GM18951 (cell line): ENCODE measurements at regions not wholly inside any gene's neighbourhood (a gene's known extent, or its start where the extent isn't known, plus 50 kb on each side); places are given as distances from the start of the nearest gene placed in this dataset.
"Not testable (repeated sequence)": the region's sequence is repeated elsewhere in the genome, so short reads cannot be mapped to it uniquely, and the experiment has no call there.

ENCODE experiments used
- in situ Hi-C: fragments of 300-500 bp; cut with MboI; formaldehyde crosslinking; loops from one replicate; pipeline ENCODE4 v1.12.0; 2022; ENCODE audit warnings: low sequenced_read_pairs, mixed read lengths, inconsistent platforms; ENCODE audit not compliant: unreplicated experiment

DNA sequence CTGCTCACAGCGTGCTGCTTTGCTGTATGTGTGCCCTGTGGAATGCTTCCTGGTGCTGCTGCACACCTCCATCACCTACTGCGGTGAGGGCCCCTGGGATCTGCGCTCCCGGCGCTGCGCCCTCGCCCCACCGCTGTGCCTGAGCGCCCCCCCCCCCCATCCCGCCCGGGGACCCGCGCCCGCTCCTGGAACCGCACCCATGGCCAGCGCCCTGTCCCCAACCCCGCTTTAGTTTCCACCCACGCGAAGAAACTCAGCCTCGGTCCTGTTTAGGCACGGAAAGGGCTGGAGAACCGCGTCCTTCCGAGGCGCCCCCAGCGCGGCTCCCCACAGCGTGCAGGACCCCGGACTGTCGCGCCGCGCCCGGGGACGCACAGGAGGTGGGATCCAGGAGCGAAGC is 265.5 kb downstream of the POTEB3 start:
- in situ Hi-C loops: loop anchor here (25.0 kb wide), 1 partner anchor 987 kb away; no protein-coding TSS in a partner anchor

GRCh38 chr15:21151203-21151966 is 285.3 kb upstream of the POTEB2 start:
- in situ Hi-C loops: not testable (repeated sequence)

DNA sequence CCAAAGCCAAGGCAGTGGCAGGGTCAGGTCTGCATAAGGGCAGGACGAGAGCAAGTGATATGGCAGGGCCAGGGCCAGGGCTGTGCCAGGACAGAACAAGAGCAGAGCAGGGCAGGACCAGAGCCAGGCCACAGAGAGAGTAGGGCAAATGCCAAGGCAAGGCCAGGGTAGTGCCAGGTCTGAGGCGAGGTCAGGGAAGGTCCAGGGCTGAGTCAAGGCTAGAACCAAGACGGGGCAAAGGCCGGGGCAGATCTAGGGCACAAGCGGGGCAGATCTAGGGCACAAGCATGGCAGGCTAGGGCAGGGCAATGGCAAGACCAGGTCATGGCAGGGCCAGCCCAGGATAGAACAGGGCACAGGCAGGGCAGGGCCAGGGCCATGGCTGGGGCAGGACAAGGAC is 282.0 kb upstream of the POTEB2 start:
- in situ Hi-C loops: not testable (repeated sequence)

DNA sequence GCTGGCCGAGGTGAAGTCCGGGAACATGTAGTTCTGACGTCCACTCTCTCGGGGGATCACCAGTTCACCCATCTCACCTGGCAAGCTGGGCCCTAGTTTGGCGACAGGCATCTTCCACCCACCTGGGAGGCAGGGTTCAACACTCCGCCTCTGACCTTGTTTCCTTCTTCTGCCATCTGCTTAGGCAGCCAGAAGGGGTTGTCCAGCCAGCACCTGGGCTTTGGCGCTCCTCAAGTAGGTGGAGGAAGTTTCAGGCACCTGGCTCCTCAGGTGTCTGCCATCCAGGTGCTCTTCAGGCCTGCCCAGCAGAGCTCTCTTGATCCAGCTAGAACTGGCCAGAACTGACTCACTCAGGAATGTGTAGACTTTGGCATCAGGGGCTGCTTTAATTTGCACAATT is 267.8 kb upstream of the POTEB2 start:
- in situ Hi-C loops: not testable (repeated sequence)

DNA sequence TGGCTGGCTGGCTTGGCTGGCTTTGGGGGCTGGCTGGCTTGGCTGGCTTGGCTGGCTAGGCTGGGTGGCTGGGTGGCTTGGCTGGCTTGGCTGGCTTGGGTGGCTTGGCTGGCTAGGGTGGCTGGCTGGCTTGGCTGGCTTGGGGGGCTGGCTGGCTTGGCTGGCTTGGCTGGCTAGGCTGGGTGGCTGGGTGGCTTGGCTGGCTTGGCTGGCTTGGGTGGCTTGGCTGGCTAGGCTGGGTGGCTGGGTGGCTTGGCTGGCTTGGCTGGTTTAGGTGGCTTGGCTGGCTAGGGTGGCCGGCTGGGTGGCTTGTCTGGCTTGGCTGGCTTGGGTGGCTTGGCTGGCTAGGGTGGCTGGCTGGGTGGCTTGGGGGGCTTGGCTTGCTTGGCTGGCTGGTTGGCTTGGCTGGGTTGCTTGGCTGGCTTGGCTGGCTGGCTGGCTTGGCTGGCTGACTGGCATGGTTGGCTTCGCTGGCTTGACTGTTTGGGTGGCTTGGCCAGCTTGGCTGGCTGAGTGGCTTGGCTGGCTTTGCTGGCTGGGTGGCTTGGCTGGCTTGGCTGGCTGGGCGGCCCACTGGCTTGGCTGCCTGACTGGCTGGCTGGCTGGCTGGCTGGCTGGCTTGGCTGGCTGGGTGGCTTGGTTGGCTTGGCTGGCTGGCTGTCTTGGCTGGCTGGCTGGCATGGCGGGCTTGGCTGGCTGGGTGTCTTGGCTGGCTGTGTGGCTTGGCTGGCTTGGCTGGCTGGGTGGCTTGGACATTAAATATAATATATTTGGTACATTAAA is 246.3 kb upstream of the POTEB2 start:
- in situ Hi-C loops: not testable (repeated sequence)

GRCh38 chr15:21111861-21112260 is 245.7 kb upstream of the POTEB2 start:
- in situ Hi-C loops: not testable (repeated sequence)

- in situ Hi-C loops: not testable (repeated sequence)
Observed at GRCh38 chr15:21111172-21111571, 245.1 kb upstream of the POTEB2 start.

GRCh38 chr15:21110187-21110804 is 244.2 kb upstream of the POTEB2 start:
- in situ Hi-C loops: not testable (repeated sequence)

DNA sequence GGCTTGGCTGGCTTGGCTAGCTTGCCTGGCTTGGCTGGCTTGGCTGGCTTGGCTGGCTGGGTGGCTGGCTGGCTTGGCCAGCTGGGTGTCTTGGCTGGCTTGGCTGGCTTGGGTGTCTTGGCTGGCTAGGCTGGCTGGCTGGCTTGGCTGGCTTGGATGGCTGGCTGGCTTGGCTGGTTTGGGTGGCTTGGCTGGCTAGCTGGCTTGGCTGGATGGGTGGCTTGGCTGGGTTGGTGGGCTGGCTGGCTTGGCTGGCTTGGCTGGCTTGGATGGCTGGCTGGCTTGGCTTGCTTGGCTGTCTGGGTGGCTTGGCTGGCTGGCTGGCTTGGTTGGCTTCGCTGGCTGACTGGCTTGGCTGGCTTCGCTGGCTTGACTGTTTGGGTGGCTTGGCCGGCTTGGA is 242.3 kb upstream of the POTEB2 start:
- in situ Hi-C loops: not testable (repeated sequence)

DNA sequence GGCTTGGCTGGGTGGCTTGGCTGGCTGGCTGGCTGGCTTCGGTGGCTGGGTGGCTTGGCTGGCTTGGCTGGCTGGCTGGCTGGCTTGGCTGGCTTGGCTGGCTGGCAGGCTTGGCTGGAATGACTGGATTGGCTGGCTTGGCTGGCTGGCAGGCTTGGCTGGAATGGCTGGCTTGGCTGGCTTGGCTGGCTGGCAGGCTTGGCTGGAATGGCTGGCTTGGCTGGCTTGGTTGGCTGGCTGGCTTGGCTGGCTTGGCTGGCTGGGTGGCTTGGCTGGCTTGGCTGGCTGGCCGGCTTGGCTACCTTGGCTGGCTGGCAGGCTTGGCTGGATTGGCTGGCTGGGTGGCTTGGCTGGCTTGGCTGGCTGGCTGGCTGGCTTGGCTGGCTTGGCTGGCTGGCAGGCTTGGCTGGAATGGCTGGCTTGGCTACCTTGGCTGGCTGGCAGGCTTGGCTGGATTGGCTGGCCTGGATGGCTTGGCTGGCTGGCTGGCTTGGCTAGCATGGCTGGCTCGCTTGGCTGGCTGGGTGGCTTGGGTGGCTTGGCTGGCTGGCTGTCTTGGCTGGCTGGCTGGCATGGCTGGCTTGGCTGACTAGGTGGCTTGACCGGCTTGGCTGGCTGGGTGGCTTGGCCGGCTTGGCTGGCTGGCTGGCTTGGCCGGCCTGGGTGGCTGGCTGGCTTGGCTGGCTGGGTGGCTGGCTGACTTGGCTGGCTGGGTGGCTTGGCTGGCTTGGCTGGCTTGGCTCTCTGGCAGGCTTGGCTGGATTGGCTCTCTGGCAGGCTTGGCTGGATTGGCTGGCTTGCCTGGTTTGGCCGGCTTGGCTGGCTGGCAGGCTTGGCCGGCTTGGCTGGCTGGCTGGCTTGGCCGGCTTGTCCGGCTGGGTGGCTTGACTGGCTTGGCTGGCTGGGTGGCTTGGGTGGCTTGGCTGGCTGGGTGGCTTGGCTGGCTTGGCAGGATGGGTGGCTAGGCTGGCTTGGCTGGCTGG is 241.6 kb upstream of the POTEB2 start:
- in situ Hi-C loops: not testable (repeated sequence)

DNA sequence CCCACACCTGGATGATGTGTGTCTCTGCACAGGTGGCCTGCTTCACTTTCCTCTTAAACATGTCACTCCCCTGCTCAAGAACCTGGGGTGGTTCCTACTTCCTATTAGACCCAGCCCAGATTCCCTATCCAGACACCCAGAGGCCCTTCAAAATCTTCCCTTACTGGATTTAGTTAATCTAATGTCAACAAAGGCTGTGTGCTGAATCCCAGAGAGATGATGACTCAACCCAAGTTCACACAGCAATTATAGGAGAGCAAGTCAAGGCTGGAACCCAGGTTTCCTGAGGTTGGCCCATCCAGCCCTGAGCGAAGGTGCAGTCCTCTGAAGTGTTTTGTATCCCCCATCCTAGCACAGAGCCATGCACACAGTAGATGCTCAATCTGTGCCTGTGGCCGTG is 230.5 kb upstream of the POTEB2 start:
- in situ Hi-C loops: not testable (repeated sequence)

GRCh38 chr15:21079544-21079943 is 213.4 kb upstream of the POTEB2 start:
- in situ Hi-C loops: not testable (repeated sequence)

DNA sequence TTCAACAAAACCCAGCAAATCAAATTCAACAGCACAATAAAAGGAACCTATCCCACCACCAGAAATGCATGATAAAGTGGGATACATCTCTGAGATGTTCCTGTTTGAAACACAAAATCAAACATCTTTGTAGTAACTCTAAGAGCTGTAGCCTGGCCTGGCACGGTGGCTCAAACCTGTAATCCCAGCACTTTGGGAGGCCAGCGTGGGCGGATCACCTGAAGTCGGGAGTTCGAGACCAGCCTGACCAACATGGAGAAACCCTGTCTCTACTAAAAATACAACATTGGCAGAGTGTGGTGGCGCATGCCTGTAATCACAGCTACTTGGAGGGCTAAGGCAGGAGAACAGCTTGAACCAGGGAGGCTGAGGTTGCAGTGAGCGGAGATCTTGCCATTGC is 202.8 kb upstream of the POTEB2 start:
- in situ Hi-C loops: loop anchor here (25.0 kb wide), 1 partner anchor 1007 kb away; no protein-coding TSS in a partner anchor

GRCh38 chr15:21063512-21063911 is 197.4 kb upstream of the POTEB2 start:
- in situ Hi-C loops: loop anchor here (25.0 kb wide), 1 partner anchor 1001 kb away; no protein-coding TSS in a partner anchor

- in situ Hi-C loops: loop anchor here (25.0 kb wide), 1 partner anchor 1000 kb away; no protein-coding TSS in a partner anchor
Observed at GRCh38 chr15:21062619-21063163, 196.6 kb upstream of the POTEB2 start.

GRCh38 chr15:21051866-21052265 is 185.8 kb upstream of the POTEB2 start:
- in situ Hi-C loops: loop anchor here (25.0 kb wide), 1 partner anchor 990 kb away; no protein-coding TSS in a partner anchor

GRCh38 chr15:21031703-21032102 is 165.6 kb upstream of the POTEB2 start:
- in situ Hi-C loops: not testable (repeated sequence)

DNA sequence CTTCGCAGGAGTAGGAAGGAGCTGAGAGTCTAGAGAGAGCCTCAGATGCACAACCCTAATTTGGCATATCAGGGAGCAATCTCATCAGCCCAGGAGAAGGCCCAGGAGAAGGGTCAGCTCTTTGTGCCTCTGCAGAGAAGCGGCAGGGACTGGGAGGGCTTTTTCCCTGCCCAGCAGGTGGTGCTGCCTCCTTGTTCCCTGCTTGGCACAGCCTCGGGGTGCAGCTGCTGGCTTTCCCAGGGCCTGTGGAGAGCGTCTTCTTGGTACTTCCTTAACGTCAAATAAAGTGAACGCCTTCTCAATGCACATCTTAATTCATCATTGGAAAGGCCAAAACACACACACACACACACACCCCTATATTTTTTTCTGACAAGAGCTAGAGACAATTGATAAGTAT is 162.9 kb upstream of the POTEB2 start:
- in situ Hi-C loops: not testable (repeated sequence)

GRCh38 chr15:21027942-21028341 is 161.8 kb upstream of the POTEB2 start:
- in situ Hi-C loops: not testable (repeated sequence)
